ENCODE measurements at regions not wholly inside any gene's neighbourhood (a gene's known extent, or its start where the extent isn't known, plus 50 kb on each side); places are given as distances from the start of the nearest gene placed in this dataset.

GRCh38 chr1:94650301-94650700 is 108.7 kb upstream of the F3 start:
- WGBS: 73% methylated on average over 2 of the region's 2 CpGs
- no peak overlapping the region for H3K27ac ChIP-seq (ENCODE audit: low read depth)

GRCh38 chr1:94648225-94649007 is 106.9 kb upstream of the F3 start:
- no peak overlapping the region for H3K27ac ChIP-seq (ENCODE audit: low read depth)
- WGBS: 26% methylated on average over 14 of the region's 14 CpGs
- no peak overlapping the region for H3K4me3 ChIP-seq (ENCODE audit: low read depth, low read length)

More at GRCh38 chr1:94650301-94650700, 108.7 kb upstream of the F3 start:
- Histone ChIP-seq H3K4me1 (ENCODE audit: insufficient read depth) (no peaks in the 10 kb centered on the region), H3K4me3 (ENCODE audit: low read depth, low read length) (no peak overlapping the region), H3K36me3 (ENCODE audit: insufficient read depth) (no peaks in the 10 kb centered on the region)
- no peak for DNase-seq (ENCODE audit: extremely low spot score)

GRCh38 chr1:94646786-94647555 is 105.4 kb upstream of the F3 start:
- Histone ChIP-seq H3K4me3 (ENCODE audit: low read depth, low read length) (no peak overlapping the region), H3K27ac (ENCODE audit: low read depth) (no peak overlapping the region), H3K4me1 (ENCODE audit: insufficient read depth) (no peaks in the 10 kb centered on the region), H3K36me3 (ENCODE audit: insufficient read depth) (no peaks in the 10 kb centered on the region)
- 94% methylated on average over 6 of the region's 6 CpGs for WGBS
- DNase-seq (ENCODE audit: extremely low spot score): no peak

More at GRCh38 chr1:94648225-94649007, 106.9 kb upstream of the F3 start:
- Histone ChIP-seq H3K4me1 (ENCODE audit: insufficient read depth) (no peaks in the 10 kb centered on the region), H3K36me3 (ENCODE audit: insufficient read depth) (no peaks in the 10 kb centered on the region)
- no peak for DNase-seq (ENCODE audit: extremely low spot score)

DNA sequence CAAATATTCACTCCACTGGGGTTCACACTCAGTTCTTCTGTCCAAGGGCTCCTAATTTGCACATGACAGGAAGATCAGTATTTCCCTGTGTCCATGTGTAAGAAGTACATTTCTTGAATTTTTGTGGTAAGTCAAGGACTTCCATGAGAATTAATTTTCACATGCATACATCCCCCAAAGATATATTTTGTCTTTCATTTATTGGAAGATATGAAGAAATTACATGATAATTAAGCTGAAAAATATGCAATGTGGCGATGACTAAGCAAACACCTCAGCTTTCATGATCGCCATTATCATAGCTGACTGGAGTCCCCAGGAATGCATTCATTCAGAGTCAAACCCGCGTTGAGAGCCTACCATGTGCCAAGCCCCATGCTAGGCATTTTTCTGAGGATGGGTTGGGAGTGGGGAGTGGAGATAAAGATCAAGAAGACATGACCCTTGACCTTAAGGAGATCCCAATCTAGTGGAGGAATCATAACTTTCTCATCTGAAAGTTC is 104.6 kb upstream of the F3 start:
- DNase-seq (ENCODE audit: extremely low spot score): no peak
- Histone ChIP-seq H3K36me3 (ENCODE audit: insufficient read depth) (no peaks in the 10 kb centered on the region), H3K27ac (ENCODE audit: low read depth) (no peak overlapping the region), H3K4me3 (ENCODE audit: low read depth, low read length) (no peak overlapping the region), H3K4me1 (ENCODE audit: insufficient read depth) (no peaks in the 10 kb centered on the region)
- WGBS: 98% methylated on average over 4 of the region's 4 CpGs

GRCh38 chr1:94644352-94644751 is 102.8 kb upstream of the F3 start:
- H3K4me3 ChIP-seq (ENCODE audit: low read depth, low read length): no peak overlapping the region

DNA sequence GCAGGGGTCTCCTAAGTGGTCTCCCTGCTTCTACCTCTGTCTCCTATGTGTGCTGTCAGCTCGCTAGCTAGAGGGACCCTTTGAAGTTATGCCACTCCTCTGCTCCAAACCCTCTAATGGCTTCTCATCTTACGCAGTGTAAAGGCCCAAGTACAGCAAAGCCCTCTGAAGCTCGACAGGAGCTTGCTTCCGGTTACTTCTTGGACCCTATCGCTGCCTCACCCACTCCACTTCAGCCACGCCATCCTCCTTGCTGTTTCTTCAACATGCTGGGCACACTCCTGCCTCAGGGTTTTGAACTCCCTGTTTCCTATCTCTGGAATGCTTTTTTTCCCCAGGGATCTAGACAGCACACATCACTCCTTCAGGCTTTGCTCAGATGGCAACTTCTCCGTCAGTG is 102.3 kb upstream of the F3 start:
- no peak overlapping the region for H3K27ac ChIP-seq (ENCODE audit: low read depth)
- no peak for DNase-seq (ENCODE audit: extremely low spot score)
- 90% methylated on average over 7 of the region's 7 CpGs for WGBS

More at GRCh38 chr1:94644352-94644751, 102.8 kb upstream of the F3 start:
- no peak overlapping the region for H3K27ac ChIP-seq (ENCODE audit: low read depth)
- DNase-seq (ENCODE audit: extremely low spot score): no peak
- H3K4me1 ChIP-seq (ENCODE audit: insufficient read depth): no peaks in the 10 kb centered on the region
- 89% methylated on average over 5 of the region's 5 CpGs for WGBS
- no peaks in the 10 kb centered on the region for H3K36me3 ChIP-seq (ENCODE audit: insufficient read depth)

DNA sequence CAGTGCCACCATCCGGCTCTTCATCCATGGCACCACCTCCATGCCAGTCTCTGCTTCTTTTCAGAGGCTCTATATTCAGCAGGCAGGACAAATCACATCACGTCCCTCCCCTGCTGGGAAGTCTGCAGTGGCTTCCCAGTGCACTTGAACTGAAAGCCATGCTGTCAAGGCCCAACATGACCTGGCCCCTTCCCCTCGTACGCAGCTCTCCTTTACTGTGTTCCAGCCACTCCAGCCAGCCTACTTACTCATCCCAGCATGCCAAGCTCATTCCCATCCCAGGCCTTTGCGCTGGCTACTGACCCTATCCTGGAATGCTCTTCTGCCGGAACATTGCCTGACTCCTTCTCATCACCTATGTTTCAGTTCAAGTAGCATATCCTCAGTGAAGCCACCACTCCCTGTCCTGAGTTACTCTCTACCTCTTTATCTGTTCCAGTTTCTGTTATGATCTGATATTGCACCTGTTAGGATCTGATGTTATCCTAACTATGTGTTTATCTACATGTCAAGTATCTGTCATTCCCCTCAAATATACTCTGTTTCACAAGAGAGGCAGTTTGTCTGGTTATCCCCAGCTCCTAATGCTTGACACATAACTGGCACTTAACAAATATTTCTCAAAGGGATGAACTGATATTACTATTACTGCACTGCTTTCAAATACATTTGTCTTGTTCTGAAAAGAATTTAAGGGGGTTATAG is 101.2 kb upstream of the F3 start:
- DNase-seq (ENCODE audit: extremely low spot score): no peak
- H3K36me3 ChIP-seq (ENCODE audit: insufficient read depth): no peaks in the 10 kb centered on the region
- no peak overlapping the region for H3K27ac ChIP-seq (ENCODE audit: low read depth)
- H3K4me1 ChIP-seq (ENCODE audit: insufficient read depth): no peaks in the 10 kb centered on the region
- no peak overlapping the region for H3K4me3 ChIP-seq (ENCODE audit: low read depth, low read length)
- 89% methylated on average over 6 of the region's 6 CpGs for WGBS

More for the DNA sequence above, 102.3 kb upstream of the F3 start:
- Histone ChIP-seq H3K36me3 (ENCODE audit: insufficient read depth) (no peaks in the 10 kb centered on the region), H3K4me1 (ENCODE audit: insufficient read depth) (no peaks in the 10 kb centered on the region), H3K4me3 (ENCODE audit: low read depth, low read length) (no peak overlapping the region)

- H3K4me1 ChIP-seq (ENCODE audit: insufficient read depth): no peaks in the 10 kb centered on the region
- no peak for DNase-seq (ENCODE audit: extremely low spot score)
- H3K36me3 ChIP-seq (ENCODE audit: insufficient read depth): no peaks in the 10 kb centered on the region
- H3K27ac ChIP-seq (ENCODE audit: low read depth): no peak overlapping the region
- H3K4me3 ChIP-seq (ENCODE audit: low read depth, low read length): no peak overlapping the region
- 95% methylated on average over 6 of the region's 6 CpGs for WGBS
Measured at GRCh38 chr1:94641990-94642389, 100.4 kb upstream of the F3 start.

DNA sequence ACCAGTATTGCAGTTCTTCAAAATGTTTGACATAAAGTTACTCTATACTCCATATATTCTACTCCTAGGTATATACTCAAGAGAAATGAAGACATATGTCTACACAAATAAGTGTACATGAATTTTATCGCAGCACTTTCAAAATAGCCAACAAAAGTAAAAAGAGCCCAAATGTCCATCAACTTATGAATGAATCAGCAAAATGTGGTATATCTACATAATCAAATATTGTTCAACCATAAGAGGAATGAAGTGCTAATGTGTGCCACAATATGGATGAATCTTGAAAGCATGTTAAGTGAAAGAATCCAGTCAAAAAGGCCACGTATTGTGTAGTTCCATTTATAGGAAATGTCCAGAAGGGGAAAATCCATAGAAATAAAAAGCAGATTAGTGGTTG is 98.6 kb upstream of the F3 start:
- Histone ChIP-seq H3K4me1 (ENCODE audit: insufficient read depth) (no peaks in the 10 kb centered on the region), H3K4me3 (ENCODE audit: low read depth, low read length) (no peak overlapping the region), H3K27ac (ENCODE audit: low read depth) (no peak overlapping the region), H3K36me3 (ENCODE audit: insufficient read depth) (no peaks in the 10 kb centered on the region)
- DNase-seq (ENCODE audit: extremely low spot score): no peak
- 94% methylated on average over 2 of the region's 2 CpGs for WGBS

DNA sequence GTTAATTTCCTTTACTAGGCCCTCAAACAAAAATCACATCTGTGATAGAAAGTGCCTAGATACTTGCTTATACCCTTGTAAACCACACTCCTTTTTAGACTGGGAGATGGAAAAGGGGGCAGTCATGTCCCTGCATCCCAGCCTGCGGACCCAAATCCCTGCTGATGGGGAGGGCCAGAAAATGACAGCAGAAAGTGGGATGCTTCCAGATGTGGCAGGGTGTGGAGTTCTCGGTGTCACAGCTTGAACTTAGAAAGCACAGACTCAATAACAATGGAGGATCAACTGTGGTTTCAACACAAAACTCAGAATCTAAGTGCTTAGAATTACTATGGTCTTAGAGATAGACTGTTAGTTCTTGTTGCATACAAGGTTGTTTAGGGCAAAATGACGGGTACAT is 95.6 kb upstream of the F3 start:
- DNase-seq (ENCODE audit: extremely low spot score): no peak
- H3K36me3 ChIP-seq (ENCODE audit: insufficient read depth): no peaks in the 10 kb centered on the region
- no peaks in the 10 kb centered on the region for H3K4me1 ChIP-seq (ENCODE audit: insufficient read depth)
- 82% methylated on average over 3 of the region's 3 CpGs for WGBS
- peak overlapping the region; percentile 35 for H3K27ac ChIP-seq (ENCODE audit: low read depth)
- no peak overlapping the region for H3K4me3 ChIP-seq (ENCODE audit: low read depth, low read length)

- no peaks in the 10 kb centered on the region for H3K4me1 ChIP-seq (ENCODE audit: insufficient read depth)
- no peak overlapping the region for H3K27ac ChIP-seq (ENCODE audit: low read depth)
- WGBS: 47% methylated on average over 3 of the region's 3 CpGs
- H3K4me3 ChIP-seq (ENCODE audit: low read depth, low read length): no peak overlapping the region
- DNase-seq (ENCODE audit: extremely low spot score): no peak
- no peaks in the 10 kb centered on the region for H3K36me3 ChIP-seq (ENCODE audit: insufficient read depth)
Measured at GRCh38 chr1:94636624-94637023, 95.1 kb upstream of the F3 start.

- H3K27ac ChIP-seq (ENCODE audit: low read depth): peak overlapping the region; percentile 53
- no peak overlapping the region for H3K4me3 ChIP-seq (ENCODE audit: low read depth, low read length)
- H3K4me1 ChIP-seq (ENCODE audit: insufficient read depth): no peaks in the 10 kb centered on the region
- WGBS: 76% methylated on average over 2 of the region's 2 CpGs
- no peaks in the 10 kb centered on the region for H3K36me3 ChIP-seq (ENCODE audit: insufficient read depth)
- no peak for DNase-seq (ENCODE audit: extremely low spot score)
Measured at GRCh38 chr1:94636100-94636499, 94.5 kb upstream of the F3 start.

DNA sequence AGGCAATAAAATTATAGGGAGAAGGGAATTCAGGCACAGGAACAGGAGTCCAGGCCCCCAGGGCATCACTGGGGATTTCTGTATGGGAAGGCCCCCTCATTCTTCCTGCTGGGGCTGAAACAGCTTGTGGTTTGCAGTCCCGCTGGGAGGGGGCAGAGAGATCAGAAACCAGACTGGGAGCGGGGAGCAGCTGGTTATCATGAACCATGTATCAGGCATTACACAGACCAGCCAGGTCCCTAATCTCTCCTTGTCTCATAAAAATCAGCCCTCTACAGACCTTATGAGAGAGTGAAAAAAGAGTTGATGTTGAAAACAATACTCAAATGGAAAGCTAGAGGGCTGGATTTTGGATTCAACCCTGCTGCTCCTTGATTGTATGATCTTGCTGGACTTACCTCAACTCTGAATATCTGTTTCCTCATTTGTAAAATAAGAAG is 93.4 kb upstream of the F3 start:
- DNase-seq (ENCODE audit: extremely low spot score): no peak
- 40% methylated on average over 2 of the region's 2 CpGs for WGBS

More for the DNA sequence above, 93.4 kb upstream of the F3 start:
- H3K36me3 ChIP-seq (ENCODE audit: insufficient read depth): no peaks in the 10 kb centered on the region
- H3K4me1 ChIP-seq (ENCODE audit: insufficient read depth): no peaks in the 10 kb centered on the region
- no peak overlapping the region for H3K4me3 ChIP-seq (ENCODE audit: low read depth, low read length)
- H3K27ac ChIP-seq (ENCODE audit: low read depth): peak overlapping the region; percentile 28

Data from urinary bladder (tissue), 3 donors.